Vagina (tissue), 2 donors: ENCODE measurements at regions not wholly inside any gene's neighbourhood (a gene's known extent, or its start where the extent isn't known, plus 50 kb on each side); places are given as distances from the start of the nearest gene placed in this dataset.

Experiments
- DNase-seq, 2 donors: peaks; one replicate each; pipeline ENCODE4 v3.0.0-alpha.2; 2017; ENCODE audit errors: extremely low spot score in 2 of 2
- H3K27ac ChIP-seq: fragments of 200-600 bp; sonication (generic); one replicate; pipeline ENCODE4 v1.5.1; 2019
- H3K27me3 ChIP-seq: fragments of 200-600 bp; sonication (generic); one replicate; pipeline ENCODE4 v1.5.1; 2019
- H3K36me3 ChIP-seq, 2 donors: fragments of 200-600 bp; sonication (generic); one replicate each; pipeline ENCODE4 v1.5.1; 2017 to 2019
- H3K4me1 ChIP-seq: fragments of 200-600 bp; sonication (generic); one replicate; pipeline ENCODE4 v1.5.1; 2019
- H3K4me3 ChIP-seq, 2 donors: fragments of 200-600 bp; sonication (generic); 1 replicate in 1 of 2; 2 replicates in 1 of 2; pipeline ENCODE4 v1.5.1; 2016 to 2019
- H3K9me3 ChIP-seq: fragments of 200-600 bp; sonication (generic); one replicate; pipeline ENCODE4 v1.5.1; 2019
- CTCF ChIP-seq, 3 experiments: fragments of 450-650 bp in 2 of 3; fragments of 200-600 bp in 1 of 3; sonication (generic) in 1 of 3; IDR thresholded peaks; one replicate each; pipeline ENCODE4 v1.5.1; 2017 to 2019; ENCODE audit warnings: antibody characterized with exemption in 3 of 3, mild to moderate bottlenecking in 2 of 3, moderate library complexity in 2 of 3
- POLR2A ChIP-seq, 2 donors: fragments of 450-650 bp; IDR thresholded peaks; one replicate each; pipeline ENCODE4 v1.6.1; 2017; ENCODE audit warnings: antibody characterized with exemption in 2 of 2, mild to moderate bottlenecking in 2 of 2, moderate library complexity in 2 of 2
- POLR2AphosphoS5 ChIP-seq, 2 donors: sonication (generic); formaldehyde crosslinking; IDR thresholded peaks; one replicate each; pipeline ENCODE4 v1.9.0; 2017; ENCODE audit warnings: antibody characterized with exemption in 2 of 2, mild to moderate bottlenecking in 2 of 2, low read depth in 1 of 2; ENCODE audit not compliant: insufficient read depth in 1 of 2
- intact Hi-C: fragments of 100-400 bp; cut with DNase I; formaldehyde crosslinking; loops from one replicate; pipeline ENCODE4 v1.15.1; 2023

GRCh38 chr6:8213995-8214394 is 111.6 kb upstream of the EEF1E1 start:
- Histone ChIP-seq H3K4me3 (no peak overlapping the region), H3K36me3 (no peaks in the 10 kb centered on the region), H3K27me3 (no peaks in the 10 kb centered on the region), H3K4me1 (no peaks in the 10 kb centered on the region), H3K9me3 (no peaks in the 10 kb centered on the region), H3K27ac (no peak overlapping the region)
- DNase-seq, result no peak
- TF ChIP-seq POLR2A (IDR thresholded peaks at IDR 0.05) (no peak), POLR2AphosphoS5 (IDR thresholded peaks at IDR 0.05; ENCODE audit: insufficient read depth in 1 of 2, low read depth in 1 of 2) (no peak), CTCF (IDR thresholded peaks at IDR 0.05) (no peak)
- intact Hi-C loops, result no loop called here

GRCh38 chr6:8212720-8213434 is 110.5 kb upstream of the EEF1E1 start:
- Histone ChIP-seq H3K4me3 (no peak overlapping the region), H3K9me3 (no peaks in the 10 kb centered on the region), H3K4me1 (no peaks in the 10 kb centered on the region), H3K27me3 (no peaks in the 10 kb centered on the region), H3K36me3 (no peaks in the 10 kb centered on the region), H3K27ac (no peak overlapping the region)
- intact Hi-C loops, result no loop called here
- no peak for DNase-seq
- no peak for TF ChIP-seq POLR2AphosphoS5 (IDR thresholded peaks at IDR 0.05; ENCODE audit: insufficient read depth in 1 of 2, low read depth in 1 of 2)
- no peak for TF ChIP-seq CTCF (IDR thresholded peaks at IDR 0.05)
- TF ChIP-seq POLR2A (IDR thresholded peaks at IDR 0.05), result no peak

GRCh38 chr6:8207869-8208191 is 105.5 kb upstream of the EEF1E1 start:
- no peaks in the 10 kb centered on the region for H3K36me3 ChIP-seq

GRCh38 chr6:8207191-8207868 is 105.0 kb upstream of the EEF1E1 start:
- no peak for DNase-seq
- H3K36me3 ChIP-seq, result no peaks in the 10 kb centered on the region

More at GRCh38 chr6:8207869-8208191, 105.5 kb upstream of the EEF1E1 start:
- TF ChIP-seq CTCF (IDR thresholded peaks at IDR 0.05), result no peak
- no peak for TF ChIP-seq POLR2AphosphoS5 (IDR thresholded peaks at IDR 0.05; ENCODE audit: insufficient read depth in 1 of 2, low read depth in 1 of 2)
- no peak for TF ChIP-seq POLR2A (IDR thresholded peaks at IDR 0.05)
- Histone ChIP-seq H3K9me3 (no peaks in the 10 kb centered on the region), H3K4me1 (no peaks in the 10 kb centered on the region), H3K27ac (no peak overlapping the region), H3K27me3 (no peaks in the 10 kb centered on the region), H3K4me3 (no peak overlapping the region)
- intact Hi-C loops, result no loop called here
- no peak for DNase-seq

More at GRCh38 chr6:8207191-8207868, 105.0 kb upstream of the EEF1E1 start:
- TF ChIP-seq POLR2A (IDR thresholded peaks at IDR 0.05) (no peak), POLR2AphosphoS5 (IDR thresholded peaks at IDR 0.05; ENCODE audit: insufficient read depth in 1 of 2, low read depth in 1 of 2) (no peak), CTCF (IDR thresholded peaks at IDR 0.05) (no peak)
- Histone ChIP-seq H3K4me3 (no peak overlapping the region), H3K9me3 (no peaks in the 10 kb centered on the region), H3K4me1 (no peaks in the 10 kb centered on the region), H3K27me3 (no peaks in the 10 kb centered on the region), H3K27ac (no peak overlapping the region)
- intact Hi-C loops, result no loop called here
